ENCODE measurements at regions not wholly inside any gene's neighbourhood (a gene's known extent, or its start where the extent isn't known, plus 50 kb on each side); places are given as distances from the start of the nearest gene placed in this dataset.

DNA sequence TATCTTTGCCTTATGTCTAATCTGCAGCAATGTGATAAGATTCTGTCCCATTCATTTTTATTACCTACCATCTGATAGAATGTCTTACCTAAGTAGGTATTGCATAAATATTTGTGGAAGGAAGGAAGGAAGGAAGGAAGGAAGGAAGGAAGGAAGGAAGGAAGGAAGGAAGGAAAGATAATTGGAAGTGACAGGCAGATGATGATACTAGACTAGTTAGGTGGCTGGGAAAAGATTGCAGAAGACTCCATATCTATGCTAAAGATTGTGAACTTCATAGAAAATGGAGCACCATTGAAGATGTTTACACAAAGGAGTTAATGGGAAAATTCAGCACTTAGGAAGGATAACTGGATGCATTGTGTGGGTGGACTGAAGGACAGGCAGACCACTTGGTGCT is 909.0 kb downstream of the EPHA4 start:
- TF ChIP-seq EZH2 (IDR thresholded peaks at IDR 0.05; ENCODE audit: insufficient read depth, poor library complexity, severe bottlenecking) (no peak), EZH2phosphoT487 (IDR thresholded peaks at IDR 0.05; ENCODE audit: insufficient read depth, low read depth) (no peak)
